GM23248 (cell line): ENCODE measurements at regions not wholly inside any gene's neighbourhood (a gene's known extent, or its start where the extent isn't known, plus 50 kb on each side); places are given as distances from the start of the nearest gene placed in this dataset.

ENCODE experiments used
- EZH2 ChIP-seq: fragments of 200-600 bp; sonication (generic); IDR thresholded peaks from 2 replicates; pipeline ENCODE4 v1.6.1; 2018; ENCODE audit warnings: antibody characterized with exemption, mild to moderate bottlenecking; ENCODE audit not compliant: insufficient read depth, poor library complexity, severe bottlenecking
- EZH2phosphoT487 ChIP-seq: fragments of 200-600 bp; sonication (generic); IDR thresholded peaks from 2 replicates; pipeline ENCODE4 v1.6.1; 2018; ENCODE audit warnings: antibody characterized with exemption, moderate library complexity, mild to moderate bottlenecking, low read depth; ENCODE audit not compliant: insufficient read depth

- TF ChIP-seq EZH2 (no peak), EZH2phosphoT487 (no peak)
These were observed 136.3 kb downstream of the DIO2 start for GRCh38 chr14:80074900-80075574.
